ENCODE measurements at regions not wholly inside any gene's neighbourhood (a gene's known extent, or its start where the extent isn't known, plus 50 kb on each side); places are given as distances from the start of the nearest gene placed in this dataset.

GRCh38 chr2:12033494-12033893 is 287.1 kb downstream of the LPIN1 start:
- DNase-seq (ENCODE audit: low read depth): no peak
- TF ChIP-seq CTCF (conservative IDR thresholded peaks at IDR 0.05; ENCODE audit: low read depth, low read length): no peak
- no peak overlapping the region for H3K4me3 ChIP-seq (ENCODE audit: low read length)

- TF ChIP-seq CTCF (conservative IDR thresholded peaks at IDR 0.05; ENCODE audit: low read depth, low read length): no peak
- H3K4me3 ChIP-seq (ENCODE audit: low read length): no peak overlapping the region
- DNase-seq (ENCODE audit: low read depth): no peak
Observed at GRCh38 chr2:12034382-12034781, 287.9 kb downstream of the LPIN1 start.

GRCh38 chr2:12035029-12035720 is 288.7 kb downstream of the LPIN1 start:
- no peak for DNase-seq (ENCODE audit: low read depth)
- H3K4me3 ChIP-seq (ENCODE audit: low read length): no peak overlapping the region
- TF ChIP-seq CTCF (conservative IDR thresholded peaks at IDR 0.05; ENCODE audit: low read depth, low read length): no peak

GRCh38 chr2:12035956-12036639 is 289.7 kb downstream of the LPIN1 start:
- H3K4me3 ChIP-seq (ENCODE audit: low read length): no peak overlapping the region
- DNase-seq (ENCODE audit: low read depth): no peak
- no peak for TF ChIP-seq CTCF (conservative IDR thresholded peaks at IDR 0.05; ENCODE audit: low read depth, low read length)

GRCh38 chr2:12036640-12036983 is 290.2 kb downstream of the LPIN1 start:
- DNase-seq (ENCODE audit: low read depth): no peak
- H3K4me3 ChIP-seq (ENCODE audit: low read length): no peak overlapping the region
- TF ChIP-seq CTCF (conservative IDR thresholded peaks at IDR 0.05; ENCODE audit: low read depth, low read length): no peak

- no peak for TF ChIP-seq CTCF (conservative IDR thresholded peaks at IDR 0.05; ENCODE audit: low read depth, low read length)
- no peak overlapping the region for H3K4me3 ChIP-seq (ENCODE audit: low read length)
- no peak for DNase-seq (ENCODE audit: low read depth)
Observed at GRCh38 chr2:12037301-12037700, 290.9 kb downstream of the LPIN1 start.

GRCh38 chr2:12041236-12041635 is 294.8 kb downstream of the LPIN1 start:
- no peak for TF ChIP-seq CTCF (conservative IDR thresholded peaks at IDR 0.05; ENCODE audit: low read depth, low read length)
- H3K4me3 ChIP-seq (ENCODE audit: low read length): no peak overlapping the region
- no peak for DNase-seq (ENCODE audit: low read depth)
